Peyer's patch (tissue), 4 donors: ENCODE measurements at regions not wholly inside any gene's neighbourhood (a gene's known extent, or its start where the extent isn't known, plus 50 kb on each side); places are given as distances from the start of the nearest gene placed in this dataset.

Experiments
- DNase-seq, 3 donors: peaks; one replicate each; pipeline ENCODE4 v3.0.0-alpha.2; 2017 to 2019
- H3K27ac ChIP-seq, 4 donors: fragments of 200-600 bp; sonication (generic); one replicate each; pipeline ENCODE4 v1.5.1; 2016 to 2019
- H3K27me3 ChIP-seq, 2 donors: fragments of 200-600 bp; sonication (generic); one replicate each; pipeline ENCODE4 v1.5.1; 2019
- H3K36me3 ChIP-seq, 3 donors: fragments of 200-600 bp; sonication (generic); one replicate each; pipeline ENCODE4 v1.5.1; 2016 to 2019
- H3K4me1 ChIP-seq, 4 donors: fragments of 200-600 bp; sonication (generic); one replicate each; pipeline ENCODE4 v1.5.1; 2016 to 2019
- H3K4me3 ChIP-seq, 4 donors: fragments of 200-600 bp; sonication (generic); 1 replicate in 3 of 4; 2 replicates in 1 of 4; pipeline ENCODE4 v1.5.1; 2016 to 2019; ENCODE audit warnings: mild to moderate bottlenecking in 1 of 4
- H3K9me3 ChIP-seq, 4 donors: fragments of 200-600 bp; sonication (generic); one replicate each; pipeline ENCODE4 v1.5.1; 2016 to 2019; ENCODE audit warnings: mild to moderate bottlenecking in 1 of 4
- CTCF ChIP-seq, 6 experiments: fragments of 450-650 bp in 4 of 6; fragments of 200-600 bp in 2 of 6; sonication (generic) in 1 of 6; IDR thresholded peaks; one replicate each; pipeline ENCODE4 v1.5.1; 2017 to 2019; ENCODE audit warnings: antibody characterized with exemption in 6 of 6, mild to moderate bottlenecking in 3 of 6, moderate library complexity in 1 of 6
- POLR2A ChIP-seq, 2 donors: fragments of 450-650 bp; IDR thresholded peaks; one replicate each; pipeline ENCODE4 v1.5.1; 2017; ENCODE audit warnings: antibody characterized with exemption in 2 of 2, mild to moderate bottlenecking in 2 of 2, moderate library complexity in 2 of 2

GRCh38 chr10:107749235-107749634 is 584.7 kb upstream of the SORCS1 start:
- no peaks in the 10 kb centered on the region for H3K9me3 ChIP-seq
- no peak for DNase-seq
- H3K27ac ChIP-seq: no peak overlapping the region
- no peaks in the 10 kb centered on the region for H3K27me3 ChIP-seq
- no peaks in the 10 kb centered on the region for H3K36me3 ChIP-seq
- no peaks in the 10 kb centered on the region for H3K4me1 ChIP-seq
- H3K4me3 ChIP-seq: no peak overlapping the region
- TF ChIP-seq CTCF (IDR thresholded peaks at IDR 0.05) (no peak), POLR2A (IDR thresholded peaks at IDR 0.05) (no peak)

GRCh38 chr10:107747851-107748250 is 583.3 kb upstream of the SORCS1 start:
- DNase-seq: no peak
- Histone ChIP-seq H3K9me3 (no peaks in the 10 kb centered on the region), H3K27me3 (no peaks in the 10 kb centered on the region), H3K4me1 (no peaks in the 10 kb centered on the region), H3K4me3 (no peak overlapping the region), H3K27ac (no peak overlapping the region), H3K36me3 (no peaks in the 10 kb centered on the region)
- TF ChIP-seq CTCF (IDR thresholded peaks at IDR 0.05) (no peak), POLR2A (IDR thresholded peaks at IDR 0.05) (no peak)

- H3K4me3 ChIP-seq: no peak overlapping the region
- DNase-seq: no peak
- no peaks in the 10 kb centered on the region for H3K36me3 ChIP-seq
- no peaks in the 10 kb centered on the region for H3K4me1 ChIP-seq
- TF ChIP-seq CTCF (IDR thresholded peaks at IDR 0.05) (no peak), POLR2A (IDR thresholded peaks at IDR 0.05) (no peak)
- no peaks in the 10 kb centered on the region for H3K27me3 ChIP-seq
- no peak overlapping the region for H3K27ac ChIP-seq
- no peaks in the 10 kb centered on the region for H3K9me3 ChIP-seq
Observed at GRCh38 chr10:107741971-107742370, 577.5 kb upstream of the SORCS1 start.

- no peaks in the 10 kb centered on the region for H3K9me3 ChIP-seq
- H3K27ac ChIP-seq: no peak overlapping the region
- H3K36me3 ChIP-seq: no peaks in the 10 kb centered on the region
- no peaks in the 10 kb centered on the region for H3K4me1 ChIP-seq
- TF ChIP-seq CTCF (IDR thresholded peaks at IDR 0.05) (no peak), POLR2A (IDR thresholded peaks at IDR 0.05) (no peak)
- no peak overlapping the region for H3K4me3 ChIP-seq
- no peak for DNase-seq
- no peaks in the 10 kb centered on the region for H3K27me3 ChIP-seq
Observed at GRCh38 chr10:107740962-107741690, 576.6 kb upstream of the SORCS1 start.

- H3K4me1 ChIP-seq: no peaks in the 10 kb centered on the region
- H3K27ac ChIP-seq: no peak overlapping the region
- H3K9me3 ChIP-seq: no peaks in the 10 kb centered on the region
- no peak overlapping the region for H3K4me3 ChIP-seq
- H3K27me3 ChIP-seq: no peaks in the 10 kb centered on the region
- TF ChIP-seq POLR2A (IDR thresholded peaks at IDR 0.05) (no peak), CTCF (IDR thresholded peaks at IDR 0.05) (no peak)
- DNase-seq: no peak
- H3K36me3 ChIP-seq: no peaks in the 10 kb centered on the region
Observed at GRCh38 chr10:107739951-107740350, 575.4 kb upstream of the SORCS1 start.
